ENCODE measurements at regions not wholly inside any gene's neighbourhood (a gene's known extent, or its start where the extent isn't known, plus 50 kb on each side); places are given as distances from the start of the nearest gene placed in this dataset.

GRCh38 chr1:34278211-34278610 lies 101.5 kb downstream of the C1orf94 start:
- H3K27ac ChIP-seq (ENCODE audit: low read depth, low read length) = no peak overlapping the region
- no peak for ATAC-seq
- H3K4me1 ChIP-seq (ENCODE audit: control insufficient read depth in 1 of 2, insufficient read depth in 2 of 2, low read length in 2 of 2) = no peaks in the 10 kb centered on the region
- TF ChIP-seq MAX (IDR thresholded peaks at IDR 0.05) = no peak
- no peak overlapping the region for H3K9ac ChIP-seq (ENCODE audit: low read length)
- no peaks in the 10 kb centered on the region for H3K79me2 ChIP-seq (ENCODE audit: insufficient read depth, low read length)
- BruUV-seq (replicated peaks) = no TSS peak
- ChIA-PET POLR2A (no interaction called here), CTCF (no interaction called here), RAD21 (ENCODE audit: low non-redundant PET in 1 of 2, low total read pairs in 2 of 2, uncharacterized antibody in 2 of 2, unreplicated experiment in 2 of 2) (no interaction called here)
- no peak overlapping the region for H3K4me3 ChIP-seq (replicated peaks in 1 of 2; ENCODE audit: low read depth in 1 of 2, low read length in 2 of 2)
- H3K36me3 ChIP-seq (ENCODE audit: control insufficient read depth in 1 of 2, insufficient read depth in 2 of 2, low read length in 2 of 2) = no peaks in the 10 kb centered on the region
- no peaks in the 10 kb centered on the region for H3K9me3 ChIP-seq (ENCODE audit: control insufficient read depth in 1 of 2, insufficient read depth in 1 of 2, low read depth in 1 of 2, low read length in 2 of 2)
- H4K20me1 ChIP-seq (ENCODE audit: insufficient read depth) = no peaks in the 10 kb centered on the region
- H2AFZ ChIP-seq (ENCODE audit: low read depth, low read length, poor library complexity, severe bottlenecking) = no peak overlapping the region
- no peak overlapping the region for H3K4me2 ChIP-seq (ENCODE audit: low read length)
- H3K27me3 ChIP-seq (ENCODE audit: insufficient read depth, low read length) = no peaks in the 10 kb centered on the region
- intact Hi-C loops (cut with micrococcal nuclease) = no loop called here
- no peak for DNase-seq (ENCODE audit: low read depth, low spot score)
- no peaks in the 10 kb centered on the region for H3K9me2 ChIP-seq (ENCODE audit: insufficient read depth)

GRCh38 chr1:34279971-34280370 lies 103.3 kb downstream of the C1orf94 start:
- ChIA-PET CTCF (no interaction called here), POLR2A (no interaction called here)
- H3K36me3 ChIP-seq (ENCODE audit: control insufficient read depth in 1 of 2, insufficient read depth in 2 of 2, low read length in 2 of 2) = no peaks in the 10 kb centered on the region

More at GRCh38 chr1:34279971-34280370, 103.3 kb downstream of the C1orf94 start:
- Histone ChIP-seq H3K4me3 (replicated peaks in 1 of 2; ENCODE audit: low read depth in 1 of 2, low read length in 2 of 2) (no peak overlapping the region), H3K27me3 (ENCODE audit: insufficient read depth, low read length) (no peaks in the 10 kb centered on the region), H3K79me2 (ENCODE audit: insufficient read depth, low read length) (no peaks in the 10 kb centered on the region), H3K4me2 (ENCODE audit: low read length) (no peak overlapping the region), H3K9ac (ENCODE audit: low read length) (no peak overlapping the region), H3K9me3 (ENCODE audit: control insufficient read depth in 1 of 2, insufficient read depth in 1 of 2, low read depth in 1 of 2, low read length in 2 of 2) (no peaks in the 10 kb centered on the region), H3K27ac (ENCODE audit: low read depth, low read length) (no peak overlapping the region), H4K20me1 (ENCODE audit: insufficient read depth) (no peaks in the 10 kb centered on the region), H3K9me2 (ENCODE audit: insufficient read depth) (no peaks in the 10 kb centered on the region), H3K4me1 (ENCODE audit: control insufficient read depth in 1 of 2, insufficient read depth in 2 of 2, low read length in 2 of 2) (no peaks in the 10 kb centered on the region), H2AFZ (ENCODE audit: low read depth, low read length, poor library complexity, severe bottlenecking) (no peak overlapping the region)
- no TSS peak for BruUV-seq (replicated peaks)
- no peak for DNase-seq (ENCODE audit: low read depth, low spot score)
- intact Hi-C loops (cut with micrococcal nuclease) = no loop called here
- no peak for ATAC-seq
- TF ChIP-seq EGR1 (IDR thresholded peaks at IDR 0.05; ENCODE audit: low read depth) (no peak), SRF (IDR thresholded peaks at IDR 0.05; ENCODE audit: low read depth) (no peak), ZBTB33 (IDR thresholded peaks at IDR 0.05; ENCODE audit: extremely low read depth, insufficient replicate concordance, low read length) (no peak), TCF7L2 (IDR thresholded peaks at IDR 0.05; ENCODE audit: borderline replicate concordance, extremely low read depth, insufficient read depth, insufficient read length) (no peak)
- RAD21 ChIA-PET (ENCODE audit: low non-redundant PET in 1 of 2, low total read pairs in 2 of 2, uncharacterized antibody in 2 of 2, unreplicated experiment in 2 of 2) = no interaction called here

Measured in HCT116 (cell line).